SK-N-SH treated with all-trans-retinoic acid at 6 μM for 48 hours (cell line): ENCODE measurements at regions not wholly inside any gene's neighbourhood (a gene's known extent, or its start where the extent isn't known, plus 50 kb on each side); places are given as distances from the start of the nearest gene placed in this dataset.

ENCODE experiments used
- ATAC-seq: fragments of 200-7000 bp; cut with Tn5 transposase; 3 replicates; pipeline ENCODE4 v1.9.1; 2020; ENCODE audit warnings: mild to moderate bottlenecking, moderate library complexity
- ARNTL ChIP-seq: fragments of 450-650 bp; formaldehyde crosslinking; IDR thresholded peaks from 2 replicates; pipeline ENCODE4 v1.5.0; 2020; ENCODE audit warnings: low read depth, mild to moderate bottlenecking, moderate library complexity, borderline replicate concordance
- CSDC2 ChIP-seq: fragments of 250-450 bp; sonication (Bioruptor Pico); IDR thresholded peaks from 2 replicates; pipeline ENCODE4 v1.5.0; 2020; ENCODE audit warnings: mild to moderate bottlenecking, moderate library complexity
- GLIS3 ChIP-seq: fragments of 250-450 bp; sonication (Bioruptor Pico); IDR thresholded peaks from 2 replicates; pipeline ENCODE4 v1.5.0; 2020; ENCODE audit warnings: mild to moderate bottlenecking, moderate library complexity
- ISL1 ChIP-seq: fragments of 250-450 bp; sonication (Bioruptor Pico); IDR thresholded peaks from 2 replicates; pipeline ENCODE4 v2.1.2; 2022; ENCODE audit warnings: mild to moderate bottlenecking, moderate library complexity
- OSR1 ChIP-seq: fragments of 250-450 bp; sonication (Bioruptor Pico); IDR thresholded peaks from 2 replicates; pipeline ENCODE4 v1.8.0; 2022; ENCODE audit warnings: moderate library complexity, mild to moderate bottlenecking, inconsistent platforms
- PATZ1 ChIP-seq: fragments of 250-450 bp; sonication (Bioruptor Pico); IDR thresholded peaks from 2 replicates; pipeline ENCODE4 v1.8.0; 2020; ENCODE audit warnings: mild to moderate bottlenecking, moderate library complexity, borderline replicate concordance
- POU6F1 ChIP-seq: fragments of 250-450 bp; sonication (Bioruptor Pico); IDR thresholded peaks from 2 replicates; pipeline ENCODE4 v1.8.0; 2021; ENCODE audit warnings: low read depth, mild to moderate bottlenecking, moderate library complexity, borderline replicate concordance
- PPARA ChIP-seq: fragments of 250-450 bp; sonication (Bioruptor Pico); IDR thresholded peaks from 2 replicates; pipeline ENCODE4 v1.5.0; 2020; ENCODE audit warnings: mild to moderate bottlenecking, borderline replicate concordance
- RARB ChIP-seq: fragments of 250-450 bp; sonication (Bioruptor Pico); IDR thresholded peaks from 2 replicates; pipeline ENCODE4 v1.8.0; 2021; ENCODE audit warnings: mild to moderate bottlenecking, moderate library complexity
- TCF4 ChIP-seq: fragments of 250-450 bp; sonication (Bioruptor Pico); IDR thresholded peaks from 2 replicates; pipeline ENCODE4 v1.8.0; 2021; ENCODE audit warnings: mild to moderate bottlenecking, moderate library complexity, borderline replicate concordance
- TSHZ2 ChIP-seq: fragments of 250-450 bp; sonication (Bioruptor Pico); IDR thresholded peaks from 2 replicates; pipeline ENCODE4 v1.5.0; 2020; ENCODE audit warnings: mild to moderate bottlenecking, moderate library complexity
- ZFP3 ChIP-seq: fragments of 250-450 bp; sonication (Bioruptor Pico); IDR thresholded peaks from 2 replicates; pipeline ENCODE4 v1.5.0; 2020; ENCODE audit warnings: mild to moderate bottlenecking, moderate library complexity
- ZFP30 ChIP-seq: fragments of 450-650 bp; formaldehyde crosslinking; IDR thresholded peaks from 2 replicates; pipeline ENCODE4 v1.5.0; 2022; ENCODE audit warnings: mild to moderate bottlenecking, moderate library complexity

- ATAC-seq = peak; percentile 12; the same call in 2 of the 3 replicates
- TF ChIP-seq OSR1 (CRISPR knock-in tag) (no peak), POU6F1 (CRISPR knock-in tag) (0 out of 2 replicates have a peak, but pooled peaks have one; percentile 19)
These were observed 108.4 kb upstream of the RPS23 start for GRCh38 chr5:82386576-82386975.

DNA sequence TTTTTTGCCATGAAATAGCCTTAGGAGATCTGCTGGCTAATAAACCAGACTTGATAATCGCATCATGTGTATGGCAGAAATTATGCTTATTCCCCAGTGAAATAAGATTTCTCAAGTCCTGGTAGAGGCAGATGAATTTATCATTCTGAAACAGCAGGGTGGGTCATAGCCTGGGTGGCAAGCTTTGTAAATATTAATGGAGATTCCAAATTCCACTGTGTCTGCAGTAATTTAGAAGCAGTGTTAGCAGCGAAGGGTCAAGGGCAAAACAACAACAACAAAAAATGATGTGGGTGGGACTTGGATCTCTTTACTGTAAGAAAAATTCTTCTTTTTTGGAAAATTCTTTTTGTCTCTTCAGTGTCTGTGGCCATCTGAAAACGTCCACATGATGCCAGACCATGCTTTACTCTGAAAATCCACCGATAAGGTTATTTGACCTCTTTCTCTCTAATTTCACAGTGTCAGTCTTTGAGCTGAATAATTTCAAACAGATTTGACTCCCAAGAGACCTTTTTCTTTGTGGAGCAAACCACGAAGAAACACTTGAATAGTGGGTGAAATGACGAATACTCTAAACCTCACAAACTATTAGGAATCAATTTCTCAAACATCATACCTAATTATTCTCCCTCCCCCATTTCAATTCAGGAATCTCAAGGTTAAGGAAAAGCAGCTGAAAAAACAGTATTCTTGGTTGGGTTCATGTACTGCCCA is 106.0 kb upstream of the RPS23 start:
- TF ChIP-seq ZFP30 (CRISPR knock-in tag) (no peak), PPARA (CRISPR knock-in tag) (no peak), GLIS3 (CRISPR knock-in tag) (no peak), TSHZ2 (CRISPR knock-in tag) (no peak)
- TF ChIP-seq, all 23 proteins: peak for 0
- ATAC-seq = no peak

GRCh38 chr5:82381591-82381990 is 103.4 kb upstream of the RPS23 start:
- ATAC-seq = no peak
- no peak for TF ChIP-seq TSHZ2 (CRISPR knock-in tag)
- no peak for TF ChIP-seq ISL1 (CRISPR knock-in tag)
- TF ChIP-seq TCF4 (CRISPR knock-in tag) = no peak
- TF ChIP-seq RARB (CRISPR knock-in tag) = no peak
- TF ChIP-seq ARNTL = no peak
- TF ChIP-seq ZFP3 = no peak
- TF ChIP-seq CSDC2 (CRISPR knock-in tag) = no peak
- TF ChIP-seq POU6F1 (CRISPR knock-in tag) = no peak

- no peak for ATAC-seq
- TF ChIP-seq PPARA (CRISPR knock-in tag) = no peak
These were observed 98.2 kb upstream of the RPS23 start for GRCh38 chr5:82376307-82376706.

- no peak for TF ChIP-seq PATZ1 (CRISPR knock-in tag)
- ATAC-seq = no peak
These were observed 97.5 kb upstream of the RPS23 start for GRCh38 chr5:82375488-82376244.
